Neural crest cell (in vitro differentiated cells): ENCODE measurements at regions not wholly inside any gene's neighbourhood (a gene's known extent, or its start where the extent isn't known, plus 50 kb on each side); places are given as distances from the start of the nearest gene placed in this dataset.
"Not testable (repeated sequence)": the region's sequence is repeated elsewhere in the genome, so short reads cannot be mapped to it uniquely, and the experiment has no call there.

ENCODE experiments used
- DNase-seq: peaks from one replicate; pipeline ENCODE4 v3.0.0; 2021; ENCODE audit warnings: low read depth, mixed read lengths, low spot score
- H3K27ac Mint-ChIP-seq: one replicate; pipeline ENCODE4 v1.8.0; 2021; ENCODE audit warnings: mild to moderate bottlenecking, mixed read lengths; ENCODE audit not compliant: unreplicated experiment
- H3K27me3 Mint-ChIP-seq: 2 replicates; pipeline ENCODE4 v1.8.0; 2021; ENCODE audit warnings: low read depth, mild to moderate bottlenecking, mixed read lengths
- H3K36me3 Mint-ChIP-seq: 2 replicates; pipeline ENCODE4 v1.8.0; 2021; ENCODE audit warnings: low read depth, mild to moderate bottlenecking, mixed read lengths
- H3K4me1 Mint-ChIP-seq: 2 replicates; pipeline ENCODE4 v1.8.0; 2021; ENCODE audit warnings: mixed read lengths
- H3K4me3 Mint-ChIP-seq: one replicate; pipeline ENCODE4 v1.8.0; 2021; ENCODE audit warnings: mild to moderate bottlenecking, mixed read lengths
- H3K9me3 Mint-ChIP-seq: 2 replicates; pipeline ENCODE4 v1.8.0; 2021; ENCODE audit warnings: mixed read lengths
- CTCF ChIP-seq: fragments of 200-600 bp; sonication (generic); conservative IDR thresholded peaks from 2 replicates; pipeline ENCODE4 v1.5.0; 2021; ENCODE audit warnings: antibody characterized with exemption, mild to moderate bottlenecking

GRCh38 chr5:98543490-98543889, 230.0 kb upstream of the RGMB start:
- Mint-ChIP-seq H3K27ac (no peak overlapping the region), H3K4me3 (no peak overlapping the region), H3K9me3 (peaks cover 24% of the 10 kb centered on the region), H3K27me3 (no peaks in the 10 kb centered on the region), H3K4me1 (no peaks in the 10 kb centered on the region), H3K36me3 (peaks cover 26% of the 10 kb centered on the region)
- no peak for TF ChIP-seq CTCF
- no peak for DNase-seq

- DNase-seq, H3K27ac Mint-ChIP-seq, H3K4me3 Mint-ChIP-seq, H3K4me1 Mint-ChIP-seq, H3K27me3 Mint-ChIP-seq: not testable (repeated sequence)
- H3K36me3 Mint-ChIP-seq, result peaks cover 14% of the 10 kb centered on the region
- H3K9me3 Mint-ChIP-seq, result peaks cover 13% of the 10 kb centered on the region
Measured at GRCh38 chr5:98546924-98547323, 226.5 kb upstream of the RGMB start.

- Mint-ChIP-seq H3K4me1 (peaks cover 6% of the 10 kb centered on the region), H3K27me3 (no peaks in the 10 kb centered on the region), H3K4me3 (no peak overlapping the region), H3K36me3 (peaks cover 9% of the 10 kb centered on the region), H3K9me3 (peaks cover 2% of the 10 kb centered on the region), H3K27ac (no peak overlapping the region)
- no peak for DNase-seq
- no peak for TF ChIP-seq CTCF
Measured at GRCh38 chr5:98556712-98557111, 216.8 kb upstream of the RGMB start.

GRCh38 chr5:98557916-98558315, 215.5 kb upstream of the RGMB start:
- peaks cover 9% of the 10 kb centered on the region for H3K36me3 Mint-ChIP-seq
- no peak overlapping the region for H3K4me3 Mint-ChIP-seq
- H3K9me3 Mint-ChIP-seq, result peaks cover 2% of the 10 kb centered on the region
- DNase-seq, result no peak
- no peak overlapping the region for H3K27ac Mint-ChIP-seq
- peaks cover 10% of the 10 kb centered on the region for H3K4me1 Mint-ChIP-seq
- no peak for TF ChIP-seq CTCF
- no peaks in the 10 kb centered on the region for H3K27me3 Mint-ChIP-seq

DNA sequence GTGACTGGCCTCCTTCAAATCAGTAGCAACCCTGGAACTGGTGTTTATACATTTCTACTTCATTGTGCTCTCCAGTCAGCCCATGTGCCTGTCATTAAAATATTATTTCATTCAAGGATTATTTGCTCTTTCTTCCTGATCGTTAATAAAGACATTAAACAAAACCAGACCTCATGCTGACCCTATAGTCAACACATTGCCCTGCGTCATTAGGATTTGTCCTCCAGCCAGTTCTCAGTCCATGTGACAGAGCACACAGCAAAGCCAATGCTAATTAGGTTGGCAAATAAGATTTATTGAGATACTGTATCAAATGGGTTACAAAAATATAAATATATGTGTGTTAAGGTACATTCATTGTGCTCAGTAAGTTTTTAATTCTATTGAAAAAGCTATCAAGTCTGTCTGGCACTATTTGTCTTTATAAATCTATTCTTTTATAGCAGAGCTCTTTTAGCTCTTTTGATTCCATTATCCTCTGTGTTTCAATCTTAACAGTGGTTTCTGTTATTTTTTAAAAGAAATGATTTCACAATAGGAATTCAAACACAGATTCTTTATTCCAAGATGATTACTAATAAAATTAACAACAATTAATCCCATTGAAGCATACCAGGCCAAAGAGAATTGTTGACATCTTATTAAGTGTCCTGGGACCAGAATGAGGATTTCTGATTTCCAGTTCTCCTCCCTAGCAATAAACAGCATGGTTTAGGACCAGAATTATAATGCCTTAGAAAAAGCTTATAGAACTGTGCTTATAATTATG, 209.4 kb upstream of the RGMB start:
- no peak overlapping the region for H3K4me3 Mint-ChIP-seq
- H3K27ac Mint-ChIP-seq, result no peak overlapping the region
- peaks cover 10% of the 10 kb centered on the region for H3K36me3 Mint-ChIP-seq
- no peaks in the 10 kb centered on the region for H3K27me3 Mint-ChIP-seq
- DNase-seq, result no peak
- H3K4me1 Mint-ChIP-seq, result peaks cover 28% of the 10 kb centered on the region
- H3K9me3 Mint-ChIP-seq, result peaks cover 10% of the 10 kb centered on the region
- TF ChIP-seq CTCF, result no peak

- no peak for TF ChIP-seq CTCF
- no peak overlapping the region for H3K4me3 Mint-ChIP-seq
Measured at GRCh38 chr5:98564836-98565235, 208.6 kb upstream of the RGMB start.

More at GRCh38 chr5:98564836-98565235, 208.6 kb upstream of the RGMB start:
- H3K4me1 Mint-ChIP-seq, result peaks cover 35% of the 10 kb centered on the region
- H3K27me3 Mint-ChIP-seq, result no peaks in the 10 kb centered on the region
- H3K36me3 Mint-ChIP-seq, result peaks cover 10% of the 10 kb centered on the region
- no peak for DNase-seq
- peaks cover 10% of the 10 kb centered on the region for H3K9me3 Mint-ChIP-seq
- H3K27ac Mint-ChIP-seq, result no peak overlapping the region
